ENCODE measurements at regions not wholly inside any gene's neighbourhood (a gene's known extent, or its start where the extent isn't known, plus 50 kb on each side); places are given as distances from the start of the nearest gene placed in this dataset.

GRCh38 chr3:191963182-191963581, 502.2 kb downstream of the PYDC2 start:
- no peaks in the 10 kb centered on the region for H3K9me3 ChIP-seq
- H3K27me3 ChIP-seq, result no peaks in the 10 kb centered on the region
- no peaks in the 10 kb centered on the region for H3K36me3 ChIP-seq
- intact Hi-C loops (cut with DNase I), result no loop called here
- no peak overlapping the region for H3K4me3 ChIP-seq
- WGBS, 3 donors, result 79 to 97% (median 95%) methylated on average over 3 of the region's 3 CpGs
- no peak for DNase-seq
- no peak overlapping the region for H3K27ac ChIP-seq
- H3K4me1 ChIP-seq (ENCODE audit: insufficient read depth), result peaks cover 5% of the 10 kb centered on the region
- TF ChIP-seq CTCF (IDR thresholded peaks at IDR 0.05) (no peak), POLR2A (IDR thresholded peaks at IDR 0.05) (no peak), EP300 (IDR thresholded peaks at IDR 0.05) (no peak)

GRCh38 chr3:191966556-191966955, 505.6 kb downstream of the PYDC2 start:
- Histone ChIP-seq H3K27me3 (no peaks in the 10 kb centered on the region), H3K4me3 (no peak overlapping the region), H3K36me3 (no peaks in the 10 kb centered on the region), H3K27ac (no peak overlapping the region), H3K9me3 (no peaks in the 10 kb centered on the region), H3K4me1 (ENCODE audit: insufficient read depth) (no peaks in the 10 kb centered on the region)
- DNase-seq, result no peak
- WGBS, 3 donors, result 65 to 81% (median 75%) methylated on average over 3 of the region's 3 CpGs
- intact Hi-C loops (cut with DNase I), result loop anchor here in 1 of 4 donors (5.0 kb wide), 1 partner anchor 644 kb away; no protein-coding TSS in a partner anchor
- TF ChIP-seq EP300 (IDR thresholded peaks at IDR 0.05) (no peak), POLR2A (IDR thresholded peaks at IDR 0.05) (no peak), CTCF (IDR thresholded peaks at IDR 0.05) (no peak)

GRCh38 chr3:191968299-191968698, 507.3 kb downstream of the PYDC2 start:
- DNase-seq, result no peak
- Histone ChIP-seq H3K27me3 (no peaks in the 10 kb centered on the region), H3K27ac (no peak overlapping the region), H3K36me3 (no peaks in the 10 kb centered on the region), H3K9me3 (no peaks in the 10 kb centered on the region), H3K4me3 (no peak overlapping the region), H3K4me1 (ENCODE audit: insufficient read depth) (no peaks in the 10 kb centered on the region)
- intact Hi-C loops (cut with DNase I), result loop anchor here in 1 of 4 donors (5.0 kb wide), 1 partner anchor 646 kb away; no protein-coding TSS in a partner anchor
- 74 to 97% (median 95%) methylated on average over 3 of the region's 3 CpGs for WGBS, 3 donors
- no peak for TF ChIP-seq CTCF (IDR thresholded peaks at IDR 0.05)
- no peak for TF ChIP-seq EP300 (IDR thresholded peaks at IDR 0.05)
- no peak for TF ChIP-seq POLR2A (IDR thresholded peaks at IDR 0.05)

- Histone ChIP-seq H3K9me3 (no peaks in the 10 kb centered on the region), H3K4me1 (ENCODE audit: insufficient read depth) (no peaks in the 10 kb centered on the region), H3K27ac (no peak overlapping the region), H3K36me3 (no peaks in the 10 kb centered on the region), H3K27me3 (no peaks in the 10 kb centered on the region), H3K4me3 (no peak overlapping the region)
- DNase-seq, result no peak
- TF ChIP-seq CTCF (IDR thresholded peaks at IDR 0.05) (no peak), EP300 (IDR thresholded peaks at IDR 0.05) (no peak), POLR2A (IDR thresholded peaks at IDR 0.05) (no peak)
- intact Hi-C loops (cut with DNase I), result no loop called here
- 91 to 95% (median 91%) methylated on average over 8 of the region's 8 CpGs for WGBS, 3 donors
Observed at GRCh38 chr3:191972714-191973398, 511.9 kb downstream of the PYDC2 start.

Measured in ovary (tissue), 7 donors.